PC-3 (cell line): ENCODE measurements at regions not wholly inside any gene's neighbourhood (a gene's known extent, or its start where the extent isn't known, plus 50 kb on each side); places are given as distances from the start of the nearest gene placed in this dataset.

Source experiments
- ATAC-seq: fragments of 200-7000 bp; cut with Tn5 transposase; 2 replicates; pipeline ENCODE4 v1.9.1; 2020; ENCODE audit warnings: mild to moderate bottlenecking, moderate library complexity
- BruUV-seq: library from RNA; stranded (reverse); fragments of 400-500 nt; replicated peaks from 2 replicates; lab custom pipeline; 2021; lab: Mats Ljungman, UMichigan
- CTCF ChIA-PET: fragments of 300-600 bp; sonication (Branson Sonifier 250); formaldehyde crosslinking; loops from one replicate; lab custom pipeline; 2022; ENCODE audit warnings: antibody characterized with exemption; lab: Charles Lee
- POLR2A ChIA-PET: fragments of 300-600 bp; sonication (Branson Sonifier 250); formaldehyde crosslinking; loops from one replicate; lab custom pipeline; 2022; ENCODE audit warnings: antibody characterized with exemption; ENCODE audit not compliant: unreplicated experiment; lab: Charles Lee
- DNase-seq: peaks from one replicate; pipeline ENCODE4 v3.0.0-alpha.2; 2015
- H2AFZ ChIP-seq: fragments of 300-600 bp; sonication (generic); 2 replicates; pipeline ENCODE4 v1.6.0; 2016; ENCODE audit warnings: antibody characterized with exemption, low read length
- H3F3A ChIP-seq: fragments of 300-600 bp; sonication (generic); one replicate; pipeline ENCODE4 v1.6.0; 2017; ENCODE audit warnings: antibody characterized with exemption, low read length, control low read depth, mild to moderate bottlenecking; ENCODE audit not compliant: unreplicated experiment
- H3K27ac ChIP-seq: fragments of 300-600 bp; sonication (generic); 2 replicates; pipeline ENCODE4 v1.5.1; 2016; ENCODE audit warnings: mild to moderate bottlenecking, low read length
- H3K27me3 ChIP-seq: fragments of 300-600 bp; sonication (generic); 2 replicates; pipeline ENCODE4 v1.6.1; 2016; ENCODE audit warnings: low read length, mixed read lengths
- H3K36me3 ChIP-seq: fragments of 300-600 bp; sonication (generic); 2 replicates; pipeline ENCODE4 v1.6.1; 2016; ENCODE audit warnings: low read depth, mixed run types, low read length, mixed read lengths
- H3K4me1 ChIP-seq: fragments of 300-600 bp; sonication (generic); 2 replicates; pipeline ENCODE4 v1.5.1; 2016; ENCODE audit warnings: low read length; ENCODE audit not compliant: insufficient read depth
- H3K4me2 ChIP-seq: fragments of 300-600 bp; sonication (generic); 2 replicates; pipeline ENCODE4 v1.6.0; 2016; ENCODE audit warnings: low read length
- H3K4me3 ChIP-seq: fragments of 300-600 bp; sonication (generic); 2 replicates; pipeline ENCODE4 v1.5.1; 2016; ENCODE audit warnings: mild to moderate bottlenecking, low read length, mixed read lengths
- H3K79me2 ChIP-seq: fragments of 300-600 bp; sonication (generic); 2 replicates; pipeline ENCODE4 v1.6.1; 2017; ENCODE audit warnings: low read length, mixed read lengths
- H3K9ac ChIP-seq: fragments of 300-600 bp; sonication (generic); 2 replicates; pipeline ENCODE4 v1.6.0; 2016; ENCODE audit warnings: mild to moderate bottlenecking, low read length
- H3K9me2 ChIP-seq: fragments of 300-600 bp; sonication (generic); replicated peaks from 2 replicates; pipeline ENCODE4 v1.6.1; 2016; ENCODE audit warnings: mixed run types, low read length, mixed read lengths
- H3K9me3 ChIP-seq: fragments of 300-600 bp; sonication (generic); 2 replicates; pipeline ENCODE4 v1.6.1; 2016; ENCODE audit warnings: low read length, mixed read lengths
- H4K20me1 ChIP-seq: fragments of 300-600 bp; sonication (generic); 2 replicates; pipeline ENCODE4 v1.6.1; 2016; ENCODE audit warnings: low read length, mixed read lengths
- EZH2 ChIP-seq: fragments of 300-600 bp; sonication (generic); IDR thresholded peaks from one replicate; pipeline ENCODE4 v1.6.1; 2017; ENCODE audit warnings: antibody characterized with exemption, mild to moderate bottlenecking, low read length; ENCODE audit not compliant: unreplicated experiment
- EZH2phosphoT487 ChIP-seq: fragments of 300-600 bp; sonication (generic); IDR thresholded peaks from 2 replicates; pipeline ENCODE4 v1.6.1; 2018; ENCODE audit warnings: mild to moderate bottlenecking, antibody characterized with exemption, low read length, borderline replicate concordance
- intact Hi-C: fragments of 100-400 bp; cut with micrococcal nuclease; formaldehyde crosslinking; loops from 2 replicates; pipeline ENCODE4 v1.9.0; 2023
- TF ChIP-seq, protein P1 (sequence below): fragments of 300-600 bp; sonication (generic); conservative IDR thresholded peaks from 2 replicates; pipeline ENCODE4 v1.5.1; 2017; ENCODE audit warnings: antibody characterized with exemption, low read depth, mild to moderate bottlenecking, low read length

DNA sequence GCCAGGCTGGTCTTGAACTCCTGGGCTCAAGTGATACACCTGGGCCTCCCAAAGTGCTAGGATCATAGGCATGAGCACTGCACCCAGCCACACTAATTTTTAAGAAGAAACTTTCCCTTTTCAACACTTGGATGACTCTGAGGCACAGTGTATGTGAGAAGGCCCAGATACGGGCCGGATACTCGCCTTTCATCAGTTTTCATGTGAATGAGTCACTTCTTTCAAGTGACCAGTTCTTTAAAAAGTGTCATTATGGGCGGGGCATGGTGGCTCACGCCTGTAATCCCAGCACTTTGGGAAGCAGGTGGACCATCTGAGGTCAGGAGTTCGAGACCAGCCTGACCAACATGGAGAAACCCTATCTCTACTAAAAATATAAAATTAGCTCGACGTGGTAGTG, 120.8 kb downstream of the CTTN start:
- Histone ChIP-seq H3K27ac (no peak overlapping the region), H3K9me2 (no peaks in the 10 kb centered on the region), H3K4me1 (no peaks in the 10 kb centered on the region), H3F3A (no peaks in the 10 kb centered on the region), H4K20me1 (no peaks in the 10 kb centered on the region), H3K36me3 (no peaks in the 10 kb centered on the region), H3K27me3 (no peaks in the 10 kb centered on the region), H3K9ac (no peak overlapping the region), H3K4me2 (no peak overlapping the region), H2AFZ (no peak overlapping the region), H3K4me3 (no peak overlapping the region), H3K79me2 (no peaks in the 10 kb centered on the region), H3K9me3 (no peaks in the 10 kb centered on the region)
- BruUV-seq: no TSS peak
- DNase-seq (peak; percentile 25), ATAC-seq (peak; percentile 73)
- TF ChIP-seq, protein P1, sequence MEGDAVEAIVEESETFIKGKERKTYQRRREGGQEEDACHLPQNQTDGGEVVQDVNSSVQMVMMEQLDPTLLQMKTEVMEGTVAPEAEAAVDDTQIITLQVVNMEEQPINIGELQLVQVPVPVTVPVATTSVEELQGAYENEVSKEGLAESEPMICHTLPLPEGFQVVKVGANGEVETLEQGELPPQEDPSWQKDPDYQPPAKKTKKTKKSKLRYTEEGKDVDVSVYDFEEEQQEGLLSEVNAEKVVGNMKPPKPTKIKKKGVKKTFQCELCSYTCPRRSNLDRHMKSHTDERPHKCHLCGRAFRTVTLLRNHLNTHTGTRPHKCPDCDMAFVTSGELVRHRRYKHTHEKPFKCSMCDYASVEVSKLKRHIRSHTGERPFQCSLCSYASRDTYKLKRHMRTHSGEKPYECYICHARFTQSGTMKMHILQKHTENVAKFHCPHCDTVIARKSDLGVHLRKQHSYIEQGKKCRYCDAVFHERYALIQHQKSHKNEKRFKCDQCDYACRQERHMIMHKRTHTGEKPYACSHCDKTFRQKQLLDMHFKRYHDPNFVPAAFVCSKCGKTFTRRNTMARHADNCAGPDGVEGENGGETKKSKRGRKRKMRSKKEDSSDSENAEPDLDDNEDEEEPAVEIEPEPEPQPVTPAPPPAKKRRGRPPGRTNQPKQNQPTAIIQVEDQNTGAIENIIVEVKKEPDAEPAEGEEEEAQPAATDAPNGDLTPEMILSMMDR: no peak
- TF ChIP-seq EZH2phosphoT487: no peak
- TF ChIP-seq EZH2: no peak
- ChIA-PET POLR2A (interaction anchor here (0.7 kb wide), 1 partner anchor 929 kb away, joined by 4 read pairs; no protein-coding TSS in a partner anchor), CTCF (no interaction called here)
- intact Hi-C loops: no loop called here

DNA sequence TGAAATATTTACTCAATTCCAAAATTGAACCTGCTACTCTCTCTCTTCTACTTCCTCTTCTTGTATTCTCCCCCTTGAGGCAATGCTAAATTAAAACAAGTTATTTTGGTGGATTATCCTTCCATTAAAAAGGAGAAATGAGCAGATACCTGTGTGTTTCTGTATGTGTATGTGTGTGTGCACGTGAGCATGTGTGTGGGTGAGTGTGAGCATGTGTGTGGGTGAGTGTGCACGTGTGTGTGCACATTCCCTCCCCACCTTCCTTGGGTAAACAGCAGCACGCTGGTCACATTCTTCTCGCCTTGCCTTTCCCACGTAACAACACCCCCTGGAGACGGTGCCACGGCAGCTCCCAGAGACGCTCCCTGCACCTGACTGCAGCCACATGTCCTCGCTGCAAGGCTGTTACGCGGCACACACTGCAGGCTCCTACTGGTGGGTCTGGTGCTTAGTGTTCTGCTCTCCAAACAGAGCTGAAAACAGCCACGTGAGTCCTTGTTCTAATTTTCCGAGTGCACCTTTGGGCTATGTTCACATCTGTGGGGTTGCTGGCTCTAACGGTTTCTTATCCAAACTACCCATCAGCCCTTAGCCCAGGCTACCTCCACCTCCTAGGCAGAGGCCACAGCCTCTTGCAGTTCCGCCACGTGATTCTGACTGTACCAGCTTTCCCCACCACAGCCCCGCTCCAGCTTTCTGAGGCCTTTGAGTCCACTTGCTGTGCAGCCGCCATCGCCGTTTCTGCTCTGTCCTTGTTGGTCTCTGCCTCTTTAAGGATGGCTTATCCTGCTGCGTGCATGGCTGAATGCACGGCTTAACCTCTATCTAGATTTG, 123.4 kb downstream of the CTTN start:
- Histone ChIP-seq H4K20me1 (no peaks in the 10 kb centered on the region), H2AFZ (no peak overlapping the region), H3K9ac (no peak overlapping the region), H3K4me2 (no peak overlapping the region), H3K9me3 (no peaks in the 10 kb centered on the region), H3K27ac (no peak overlapping the region), H3K79me2 (no peaks in the 10 kb centered on the region), H3F3A (no peaks in the 10 kb centered on the region), H3K4me1 (no peaks in the 10 kb centered on the region), H3K9me2 (no peaks in the 10 kb centered on the region), H3K4me3 (no peak overlapping the region), H3K27me3 (no peaks in the 10 kb centered on the region), H3K36me3 (no peaks in the 10 kb centered on the region)
- ATAC-seq (no peak), DNase-seq (no peak)
- intact Hi-C loops: no loop called here
- TF ChIP-seq EZH2phosphoT487: no peak
- TF ChIP-seq EZH2: no peak
- TF ChIP-seq, protein P1: no peak
- no TSS peak for BruUV-seq
- ChIA-PET POLR2A (no interaction called here), CTCF (no interaction called here)

DNA sequence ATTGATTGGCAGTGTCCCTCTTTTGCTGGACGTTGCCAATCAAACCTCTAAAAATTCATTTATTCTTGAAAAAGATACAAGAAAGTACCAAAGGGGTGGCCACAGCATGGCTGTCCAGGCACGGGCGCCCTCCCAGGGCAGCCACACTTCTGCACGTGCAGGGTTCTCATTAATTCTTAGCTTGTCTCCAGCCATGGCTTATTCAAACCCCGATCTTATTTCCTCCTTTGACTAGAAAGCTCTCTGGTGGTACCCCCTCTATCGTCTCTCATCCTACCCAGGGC, 123.9 kb downstream of the CTTN start:
- Histone ChIP-seq H3K4me2 (no peak overlapping the region), H3K4me3 (no peak overlapping the region), H3K9me2 (no peaks in the 10 kb centered on the region), H4K20me1 (no peaks in the 10 kb centered on the region), H3K9me3 (no peaks in the 10 kb centered on the region), H2AFZ (no peak overlapping the region), H3F3A (no peaks in the 10 kb centered on the region), H3K27ac (no peak overlapping the region), H3K79me2 (no peaks in the 10 kb centered on the region), H3K9ac (no peak overlapping the region), H3K27me3 (no peaks in the 10 kb centered on the region), H3K4me1 (no peaks in the 10 kb centered on the region), H3K36me3 (no peaks in the 10 kb centered on the region)
- intact Hi-C loops: no loop called here
- DNase-seq (no peak), ATAC-seq (no peak)
- no TSS peak for BruUV-seq
- no peak for TF ChIP-seq EZH2phosphoT487
- TF ChIP-seq, protein P1: no peak
- no peak for TF ChIP-seq EZH2
- ChIA-PET POLR2A (no interaction called here), CTCF (no interaction called here)
